K562 (cell line): ENCODE measurements at regions not wholly inside any gene's neighbourhood (a gene's known extent, or its start where the extent isn't known, plus 50 kb on each side); places are given as distances from the start of the nearest gene placed in this dataset.

Experiments
- CTBP1 ChIP-seq: fragments of 450-650 bp; IDR thresholded peaks from 2 replicates; pipeline ENCODE4 v1.6.1; 2016; ENCODE audit warnings: borderline replicate concordance
- CTCF ChIP-seq, 3 experiments: IDR thresholded peaks in 2 of 3; conservative IDR thresholded peaks in 1 of 3; 2 replicates each; pipeline ENCODE4 v1.5.1; 2011 to 2012; ENCODE audit warnings: low read length in 3 of 3, mild to moderate bottlenecking in 3 of 3, control low read depth in 2 of 3, improper control_type of control experiment in 1 of 3, inconsistent platforms in 1 of 3, low read depth in 1 of 3, mixed read lengths in 1 of 3, moderate library complexity in 1 of 3; ENCODE audit not compliant: insufficient read depth in 2 of 3
- TCF7 ChIP-seq: sonication (generic); IDR thresholded peaks from 2 replicates; pipeline ENCODE4 v1.6.1; 2016; ENCODE audit warnings: antibody characterized with exemption, borderline replicate concordance
- ZBTB1 ChIP-seq: sonication (generic); formaldehyde crosslinking; IDR thresholded peaks from 2 replicates; pipeline ENCODE4 v1.8.1; 2023; ENCODE audit warnings: missing genetic modification reagents, low read depth, mild to moderate bottlenecking, borderline replicate concordance
- ZNF165 ChIP-seq: fragments of 250-450 bp; sonication (Bioruptor Pico); IDR thresholded peaks from 2 replicates; pipeline ENCODE4 v1.4.0; 2020; ENCODE audit warnings: borderline replicate concordance

DNA sequence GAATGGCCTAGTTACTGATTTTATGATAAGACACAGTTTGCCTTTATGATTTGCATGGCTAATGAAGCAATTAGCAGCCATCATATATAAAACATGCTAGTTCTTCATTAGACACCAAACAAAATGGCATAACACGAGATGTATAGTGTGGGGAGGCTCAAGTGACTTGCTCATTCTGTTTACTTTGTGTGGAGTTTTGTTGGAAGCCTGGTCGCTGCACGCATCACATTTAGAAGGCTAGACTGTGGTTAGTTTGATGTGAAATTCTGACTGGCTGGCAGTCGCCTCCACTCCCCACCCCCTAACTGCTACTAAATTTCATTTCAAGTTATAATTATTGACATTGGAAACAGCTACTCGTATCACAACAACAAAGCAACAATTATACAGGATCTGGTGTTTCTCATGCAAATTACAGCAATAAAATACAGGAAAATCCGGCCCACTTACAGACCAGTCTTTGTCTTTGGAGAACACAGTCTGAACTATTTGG, 356.1 kb downstream of the LMO4 start:
- TF ChIP-seq CTBP1 (no peak), TCF7 (no peak), CTCF (IDR thresholded peaks at IDR 0.05 in 2 of 3, conservative IDR thresholded peaks at IDR 0.05 in 1 of 3; ENCODE audit: insufficient read depth in 2 of 3, low read depth in 1 of 3, low read length in 3 of 3) (no peak), ZBTB1 (CRISPR knock-in tag) (no peak), ZNF165 (CRISPR knock-in tag) (no peak)
